HG03460 (cell line): ENCODE measurements at regions not wholly inside any gene's neighbourhood (a gene's known extent, or its start where the extent isn't known, plus 50 kb on each side); places are given as distances from the start of the nearest gene placed in this dataset.

Experiments used
- ATAC-seq: cut with Tn5 transposase; IDR thresholded peaks from one replicate; pipeline ENCODE4 v1.9.1; 2021; ENCODE audit not compliant: unreplicated experiment

GRCh38 chr2:234771176-234771575 lies 180.6 kb upstream of the SH3BP4 start:
- ATAC-seq, result no peak

GRCh38 chr2:234770715-234771141 lies 181.1 kb upstream of the SH3BP4 start:
- ATAC-seq, result no peak

DNA sequence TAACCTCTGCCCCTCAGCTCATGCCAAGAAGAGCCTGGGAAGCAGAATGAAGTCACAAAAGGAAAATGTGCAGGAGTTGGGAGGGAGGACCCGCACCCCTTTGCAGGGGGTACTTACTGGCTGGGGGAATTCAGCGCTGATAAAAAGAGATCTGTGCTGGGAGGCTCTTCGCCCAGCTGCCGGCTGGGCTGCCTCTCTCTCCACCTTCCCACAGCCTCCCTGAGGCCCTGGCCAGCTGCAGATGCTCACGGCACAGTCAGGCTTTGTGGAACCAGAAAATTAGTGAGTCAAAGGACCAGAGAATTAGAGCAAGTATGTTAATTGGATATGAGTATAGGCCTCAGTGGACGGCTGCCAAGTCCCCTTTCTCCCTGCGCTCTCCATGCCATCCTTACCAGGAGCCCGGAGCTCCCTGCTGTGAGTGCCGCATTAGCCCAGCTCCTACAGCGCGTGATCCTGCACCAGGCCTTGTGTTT lies 181.7 kb upstream of the SH3BP4 start:
- no peak for ATAC-seq

- no peak for ATAC-seq
These were observed 183.1 kb upstream of the SH3BP4 start for GRCh38 chr2:234768608-234769196.

GRCh38 chr2:234765279-234765678 lies 186.5 kb upstream of the SH3BP4 start:
- no peak for ATAC-seq

DNA sequence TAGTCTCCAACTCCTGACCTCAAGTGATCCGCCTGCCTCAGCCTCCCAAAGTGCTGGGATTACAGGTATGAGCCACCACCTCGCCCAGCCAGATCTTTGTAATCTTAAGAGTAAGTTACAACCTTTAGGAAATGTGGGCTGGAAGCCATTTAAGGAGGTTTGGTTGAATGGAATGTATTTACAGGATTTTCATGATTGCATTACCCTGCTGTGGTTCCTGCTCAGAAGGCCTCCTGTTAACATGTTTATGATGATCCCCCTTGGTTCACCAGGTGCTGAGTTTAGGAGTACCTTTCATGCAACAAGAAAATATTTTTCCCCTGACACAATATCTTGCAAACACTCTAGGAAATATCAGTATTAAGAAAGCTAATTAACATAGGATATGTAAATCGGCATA lies 187.4 kb upstream of the SH3BP4 start:
- no peak for ATAC-seq

- ATAC-seq, result no peak
These were observed 188.6 kb upstream of the SH3BP4 start for GRCh38 chr2:234763002-234763873.

DNA sequence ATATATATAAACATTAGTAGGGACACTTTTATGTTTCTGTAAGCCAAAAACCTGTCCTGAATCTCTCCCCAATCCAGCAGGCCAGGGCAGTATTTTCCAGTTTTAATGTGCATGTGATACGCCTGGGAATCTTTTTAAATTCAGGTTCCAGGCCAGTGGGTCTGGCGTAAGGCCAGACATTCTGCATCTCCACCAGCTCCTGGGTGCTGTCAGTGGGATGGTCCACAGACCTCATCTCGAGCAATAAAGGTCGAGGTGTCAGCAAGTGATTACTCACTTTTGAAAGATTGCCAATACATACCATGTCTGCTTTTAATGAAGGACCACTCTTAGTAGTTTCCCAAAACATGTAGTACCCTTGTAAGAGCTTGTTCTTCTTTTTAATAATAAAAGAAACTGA lies 189.9 kb upstream of the SH3BP4 start:
- no peak for ATAC-seq

GRCh38 chr2:234754126-234754525 lies 197.7 kb upstream of the SH3BP4 start:
- no peak for ATAC-seq

DNA sequence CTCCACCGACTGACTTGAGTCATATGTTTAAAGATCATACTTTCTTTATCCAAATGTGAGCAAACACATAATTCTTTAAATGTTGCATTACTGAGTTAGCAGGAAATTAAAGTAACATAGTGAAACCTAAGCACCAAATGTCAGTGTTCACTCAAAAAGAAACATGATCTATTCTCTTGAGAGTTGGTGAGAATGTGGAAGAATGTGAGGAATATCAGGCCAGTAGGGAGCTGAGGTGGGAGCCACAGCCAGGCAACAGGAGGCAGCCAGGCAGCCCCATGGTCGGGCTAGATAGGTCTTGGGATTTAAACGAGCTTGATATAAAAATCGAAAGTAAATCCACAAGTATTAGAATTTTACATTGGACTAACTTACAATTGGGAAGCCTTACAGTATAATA lies 198.1 kb upstream of the SH3BP4 start:
- no peak for ATAC-seq

DNA sequence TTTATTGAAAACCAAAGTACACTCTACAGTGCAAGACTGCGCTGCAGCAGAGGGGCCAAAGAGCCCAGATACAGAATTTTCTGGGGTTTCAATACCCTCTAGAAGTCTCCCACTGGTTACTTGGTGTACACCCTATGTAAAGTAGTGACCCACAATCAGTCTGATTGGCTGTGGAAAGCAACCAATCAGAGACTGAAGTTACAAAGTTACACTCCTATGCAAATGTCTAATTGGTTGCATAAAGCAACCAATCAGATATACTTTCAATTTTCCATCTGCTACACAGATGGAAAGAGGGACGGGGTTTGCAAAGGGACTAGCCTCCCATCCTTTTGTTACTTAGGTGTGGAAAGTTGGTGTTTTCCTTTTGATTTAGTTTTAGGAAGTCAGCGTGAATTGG lies 198.9 kb upstream of the SH3BP4 start:
- no peak for ATAC-seq

DNA sequence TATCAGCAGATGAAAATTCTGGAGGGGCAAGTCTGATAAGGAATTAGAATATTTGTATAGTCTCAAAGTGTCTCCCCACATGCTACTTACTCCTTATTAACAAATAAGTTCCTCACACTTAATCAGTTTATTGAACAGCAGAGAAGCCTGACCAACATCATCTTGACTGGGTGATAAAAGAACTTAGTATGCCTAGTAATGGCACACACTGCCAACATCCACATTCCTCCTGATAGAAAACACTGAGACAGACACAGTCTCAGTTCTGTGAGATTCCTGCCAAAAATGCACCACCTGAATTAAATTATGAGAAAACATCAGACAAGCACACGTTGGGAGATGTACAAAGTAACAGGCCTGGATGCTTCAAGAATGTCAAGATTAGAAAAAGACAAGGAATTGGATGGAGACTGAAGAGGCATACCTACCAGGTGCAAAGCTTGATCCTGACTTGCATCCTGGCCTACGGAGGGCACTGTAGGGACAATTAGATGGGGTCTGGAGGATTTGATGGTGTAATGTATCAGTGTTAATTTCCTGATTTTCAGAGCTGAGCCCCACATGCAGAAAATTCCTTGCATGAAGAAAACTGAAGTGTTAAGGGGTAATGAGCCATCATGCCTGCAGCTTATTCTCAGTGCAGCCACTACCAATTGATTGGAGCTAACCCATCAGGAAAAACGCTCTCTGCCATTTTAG lies 200.4 kb upstream of the SH3BP4 start:
- no peak for ATAC-seq

DNA sequence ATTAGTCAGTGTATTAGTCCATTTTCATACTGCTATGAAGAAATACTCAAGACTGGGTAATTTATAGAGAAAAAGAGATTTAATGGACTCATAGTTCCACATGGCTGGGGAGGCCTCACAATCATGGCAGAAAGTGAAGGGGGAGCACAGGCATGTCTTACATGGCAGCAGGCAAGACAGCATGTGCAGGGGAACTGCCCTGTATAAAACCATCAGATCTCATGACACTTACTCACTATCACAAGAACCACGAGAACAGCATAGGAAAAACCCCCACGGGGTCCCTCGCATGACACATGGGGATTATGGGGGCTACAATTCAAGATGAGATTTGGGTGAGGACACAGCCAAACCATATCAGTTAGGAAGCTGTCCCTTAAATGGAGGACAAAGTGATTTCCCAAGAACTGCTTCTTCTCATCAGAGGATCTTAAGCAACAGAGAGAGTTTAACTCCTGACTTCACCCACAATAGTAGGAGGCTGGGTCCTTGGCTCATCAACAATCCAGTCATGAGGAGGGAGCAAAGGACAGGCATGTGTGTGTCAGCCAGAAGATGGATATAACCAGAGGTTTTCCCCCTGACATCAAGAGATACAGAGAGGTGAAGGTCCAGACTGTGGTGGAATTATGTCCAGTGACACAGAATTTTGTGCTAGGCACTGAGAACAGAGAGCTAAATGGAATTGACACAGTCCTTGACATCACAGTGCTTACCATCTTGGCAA lies 203.8 kb upstream of the SH3BP4 start:
- ATAC-seq, result no peak

GRCh38 chr2:234747032-234747431 lies 204.8 kb upstream of the SH3BP4 start:
- no peak for ATAC-seq

- ATAC-seq, result no peak
These were observed 206.5 kb upstream of the SH3BP4 start for GRCh38 chr2:234745347-234745746.

GRCh38 chr2:234741976-234742375 lies 209.8 kb upstream of the SH3BP4 start:
- ATAC-seq, result no peak

DNA sequence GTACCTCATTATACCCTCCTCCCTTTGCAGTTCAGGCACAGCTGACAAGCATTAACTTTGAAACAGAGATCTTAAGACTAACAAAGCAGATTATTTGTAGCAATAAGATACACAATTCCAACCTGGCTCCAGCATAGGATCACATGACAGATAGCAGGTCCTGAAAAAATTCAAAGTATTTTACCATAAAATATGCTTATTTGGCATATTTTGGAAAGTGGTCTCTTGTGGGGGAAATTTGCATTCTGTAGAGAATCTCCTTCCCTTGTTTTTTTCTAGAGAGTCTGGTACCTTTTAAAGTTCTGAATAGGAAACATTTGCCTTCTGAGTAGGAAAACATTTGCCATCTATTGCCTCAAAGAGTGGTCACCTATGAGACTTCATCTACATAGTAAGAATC lies 212.8 kb upstream of the SH3BP4 start:
- no peak for ATAC-seq

- no peak for ATAC-seq
These were observed 216.0 kb upstream of the SH3BP4 start for GRCh38 chr2:234735829-234736228.

DNA sequence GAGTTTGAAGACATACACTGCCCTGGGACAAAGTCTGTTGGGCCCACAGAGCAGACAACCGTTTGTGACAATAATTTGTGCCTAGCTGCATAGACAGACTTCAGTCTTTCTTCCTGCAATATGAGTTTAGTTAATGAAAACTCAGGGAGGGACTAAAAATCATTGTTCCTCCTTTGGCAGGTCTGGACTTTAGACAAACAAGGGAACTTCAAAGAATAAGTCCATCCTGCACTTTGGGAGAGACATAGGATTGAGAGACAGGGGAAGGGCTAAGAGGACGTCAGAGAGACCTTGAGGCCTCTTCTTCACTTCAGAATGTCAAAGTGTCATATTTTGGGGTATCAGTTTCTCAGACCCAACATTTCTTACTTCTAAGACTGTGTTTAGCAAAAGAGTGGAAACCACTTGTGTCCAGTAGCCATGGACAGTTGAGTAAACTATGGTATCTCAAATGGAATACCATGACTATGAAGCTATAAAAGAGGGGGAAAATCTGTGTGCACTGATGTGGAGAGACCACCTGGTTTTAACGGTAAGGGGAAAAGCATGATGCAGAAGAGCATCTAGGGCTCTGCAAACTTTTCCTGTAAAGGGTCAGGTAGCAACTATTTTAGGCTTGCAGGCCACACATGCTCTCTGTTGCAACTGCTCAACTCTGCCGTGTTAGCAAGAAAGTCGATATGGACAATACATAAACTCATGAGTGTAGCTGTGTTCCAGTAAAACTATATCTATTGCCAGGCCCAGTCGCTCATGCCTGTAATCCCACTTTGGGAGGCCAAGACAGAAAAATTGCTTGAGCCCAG lies 217.8 kb upstream of the SH3BP4 start:
- ATAC-seq, result no peak

GRCh38 chr2:234733093-234733489 lies 218.7 kb upstream of the SH3BP4 start:
- ATAC-seq, result no peak
